B cell (primary cell): ENCODE measurements at regions not wholly inside any gene's neighbourhood (a gene's known extent, or its start where the extent isn't known, plus 50 kb on each side); places are given as distances from the start of the nearest gene placed in this dataset.

Experiments
- CTCF ChIP-seq: fragments of 200-600 bp; IDR thresholded peaks from one replicate; pipeline ENCODE4 v1.8.0; 2022; ENCODE audit warnings: antibody characterized with exemption, mild to moderate bottlenecking
- EZH2 ChIP-seq: IDR thresholded peaks from 2 replicates; pipeline ENCODE4 v1.6.1; 2012; ENCODE audit warnings: borderline replicate concordance, low read depth, mild to moderate bottlenecking, moderate library complexity, low read length; ENCODE audit not compliant: insufficient read depth, poor library complexity, severe bottlenecking

- TF ChIP-seq CTCF (no peak), EZH2 (no peak)
These were observed 2426.5 kb upstream of the PCDH20 start for GRCh38 chr13:63842102-63842501.
